Fibroblast of the aortic adventitia (primary cell): ENCODE measurements at regions not wholly inside any gene's neighbourhood (a gene's known extent, or its start where the extent isn't known, plus 50 kb on each side); places are given as distances from the start of the nearest gene placed in this dataset.

ENCODE experiments used
- DNase-seq: peaks from one replicate; pipeline ENCODE4 v3.0.0-alpha.2; 2010; ENCODE audit warnings: low read depth
- H3K4me3 ChIP-seq: 2 replicates; pipeline ENCODE4 v1.5.1; 2011; ENCODE audit warnings: low read depth, mild to moderate bottlenecking, control low read depth, low read length, moderate library complexity
- TF ChIP-seq, protein P1 (sequence below): IDR thresholded peaks from 2 replicates; pipeline ENCODE4 v1.5.1; 2011; ENCODE audit warnings: mild to moderate bottlenecking, low read length, control low read depth, inconsistent platforms; ENCODE audit not compliant: insufficient read depth

DNA sequence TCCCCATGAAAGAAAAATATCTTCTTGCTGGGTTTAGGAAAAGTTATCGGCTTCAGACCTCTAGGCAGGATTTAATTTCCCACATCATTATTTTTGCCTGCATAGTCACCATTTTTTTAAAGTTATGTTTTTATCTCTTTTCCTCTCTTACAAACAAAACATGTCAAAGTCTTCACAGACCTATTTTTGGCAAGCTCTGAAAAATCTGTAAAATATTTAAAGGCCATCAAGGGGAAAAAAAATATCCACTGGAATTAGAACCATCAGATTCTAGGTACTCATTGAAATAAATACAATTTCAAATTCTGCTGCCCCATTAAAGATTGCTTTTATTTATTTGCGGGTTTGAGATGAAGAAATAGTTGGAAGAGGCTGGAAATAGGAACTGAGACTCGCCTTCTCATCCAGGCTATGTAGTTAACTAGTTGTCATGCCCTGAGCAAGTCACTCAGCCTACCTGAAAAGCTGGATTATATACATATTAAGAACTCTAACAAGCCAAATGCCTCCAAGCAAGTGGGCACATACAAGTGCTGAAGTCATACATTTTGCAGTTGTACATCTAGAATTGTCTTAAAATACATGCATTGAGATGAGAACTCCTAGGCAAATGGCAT, 101.7 kb upstream of the SASH1 start:
- TF ChIP-seq, protein P1, sequence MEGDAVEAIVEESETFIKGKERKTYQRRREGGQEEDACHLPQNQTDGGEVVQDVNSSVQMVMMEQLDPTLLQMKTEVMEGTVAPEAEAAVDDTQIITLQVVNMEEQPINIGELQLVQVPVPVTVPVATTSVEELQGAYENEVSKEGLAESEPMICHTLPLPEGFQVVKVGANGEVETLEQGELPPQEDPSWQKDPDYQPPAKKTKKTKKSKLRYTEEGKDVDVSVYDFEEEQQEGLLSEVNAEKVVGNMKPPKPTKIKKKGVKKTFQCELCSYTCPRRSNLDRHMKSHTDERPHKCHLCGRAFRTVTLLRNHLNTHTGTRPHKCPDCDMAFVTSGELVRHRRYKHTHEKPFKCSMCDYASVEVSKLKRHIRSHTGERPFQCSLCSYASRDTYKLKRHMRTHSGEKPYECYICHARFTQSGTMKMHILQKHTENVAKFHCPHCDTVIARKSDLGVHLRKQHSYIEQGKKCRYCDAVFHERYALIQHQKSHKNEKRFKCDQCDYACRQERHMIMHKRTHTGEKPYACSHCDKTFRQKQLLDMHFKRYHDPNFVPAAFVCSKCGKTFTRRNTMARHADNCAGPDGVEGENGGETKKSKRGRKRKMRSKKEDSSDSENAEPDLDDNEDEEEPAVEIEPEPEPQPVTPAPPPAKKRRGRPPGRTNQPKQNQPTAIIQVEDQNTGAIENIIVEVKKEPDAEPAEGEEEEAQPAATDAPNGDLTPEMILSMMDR: no peak
- no peak overlapping the region for H3K4me3 ChIP-seq
- peak; percentile 79 for DNase-seq

DNA sequence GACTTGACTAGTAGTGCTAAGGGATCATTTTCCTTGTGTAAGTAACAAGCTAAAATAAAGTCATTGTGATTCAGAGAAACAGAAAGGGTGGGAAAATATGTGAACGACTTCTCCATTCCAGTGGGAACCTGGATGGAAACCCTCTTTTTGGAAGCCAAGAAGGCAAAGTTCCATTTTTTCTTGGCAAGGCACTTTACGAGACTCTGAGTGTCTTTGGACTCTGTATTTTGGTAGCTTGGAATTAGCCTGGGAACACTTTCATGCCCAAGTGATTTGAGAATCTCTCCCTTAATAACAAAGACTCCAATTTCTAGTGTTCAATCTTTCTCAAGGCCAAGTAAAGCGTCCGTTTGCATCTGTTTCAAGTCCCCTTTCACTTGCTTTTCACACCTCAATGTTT, 100.5 kb upstream of the SASH1 start:
- no peak overlapping the region for H3K4me3 ChIP-seq
- peak; percentile 84 for DNase-seq
- TF ChIP-seq, protein P1: no peak

DNA sequence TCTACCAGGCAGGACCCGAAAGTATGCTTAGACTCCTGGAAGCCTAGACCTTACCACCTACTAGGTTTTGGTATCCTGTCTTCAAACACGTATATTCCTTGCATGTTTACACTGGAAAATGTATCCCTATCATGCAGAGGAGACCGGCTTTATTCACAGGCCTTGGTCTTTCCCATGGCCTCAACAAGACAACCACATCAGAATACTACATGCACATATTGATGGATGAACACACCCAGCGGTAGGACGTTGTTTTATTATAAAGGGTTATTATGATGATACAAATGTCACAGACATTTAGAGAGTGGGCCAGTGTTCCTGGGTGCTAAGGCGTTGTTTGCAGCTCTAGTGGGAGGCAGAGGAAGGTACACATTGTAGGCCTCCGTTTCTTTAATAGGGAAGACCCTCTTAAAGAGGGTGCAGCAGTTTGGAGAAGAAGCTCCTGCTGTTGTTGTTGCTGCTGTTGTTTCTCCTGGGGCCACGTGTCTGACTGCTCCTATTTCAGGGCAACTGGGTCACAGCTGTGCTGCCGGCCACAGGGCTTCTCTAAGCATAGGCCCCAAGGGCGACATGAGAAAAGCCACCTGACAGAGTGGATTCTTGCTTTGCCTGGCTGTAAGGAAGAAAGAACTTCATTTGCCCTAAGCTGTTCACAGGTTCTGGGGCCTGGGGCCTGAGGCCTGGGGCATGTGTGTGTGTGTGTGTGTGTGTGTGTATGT, 98.3 kb upstream of the SASH1 start:
- H3K4me3 ChIP-seq: no peak overlapping the region
- no peak for DNase-seq
- TF ChIP-seq, protein P1: no peak

DNA sequence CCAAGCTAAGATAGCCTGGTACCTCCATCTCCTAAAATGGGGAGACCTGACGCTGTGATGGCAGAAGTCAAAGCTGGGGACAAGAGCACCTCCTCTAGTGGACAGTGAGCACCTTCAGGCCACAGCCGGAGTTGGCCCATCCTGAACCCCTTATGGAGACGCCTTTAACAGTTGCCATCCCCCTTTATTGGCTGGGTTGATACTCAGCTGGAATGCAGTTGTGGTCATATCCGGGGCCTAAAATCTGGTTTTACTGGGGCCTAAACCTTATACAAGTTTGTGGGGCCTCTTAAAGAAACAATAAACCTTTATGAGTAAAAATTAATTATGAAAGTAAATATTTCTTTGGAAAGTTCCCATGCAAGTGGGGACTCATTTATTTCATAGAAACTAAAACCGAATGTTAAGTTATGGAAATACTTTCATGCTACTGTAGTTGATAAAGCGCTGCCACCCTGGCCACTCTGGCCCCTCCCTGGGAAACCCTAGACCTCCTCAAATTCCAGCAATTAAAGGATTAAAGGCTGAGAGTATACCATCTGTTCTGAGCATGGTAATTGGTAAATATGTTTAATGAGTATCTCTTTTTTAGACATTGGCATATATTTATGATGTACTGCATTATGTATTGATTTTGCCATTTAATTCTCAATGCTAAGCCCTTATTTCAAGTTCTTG, 95.1 kb upstream of the SASH1 start:
- DNase-seq: no peak
- no peak overlapping the region for H3K4me3 ChIP-seq
- TF ChIP-seq, protein P1: no peak

DNA sequence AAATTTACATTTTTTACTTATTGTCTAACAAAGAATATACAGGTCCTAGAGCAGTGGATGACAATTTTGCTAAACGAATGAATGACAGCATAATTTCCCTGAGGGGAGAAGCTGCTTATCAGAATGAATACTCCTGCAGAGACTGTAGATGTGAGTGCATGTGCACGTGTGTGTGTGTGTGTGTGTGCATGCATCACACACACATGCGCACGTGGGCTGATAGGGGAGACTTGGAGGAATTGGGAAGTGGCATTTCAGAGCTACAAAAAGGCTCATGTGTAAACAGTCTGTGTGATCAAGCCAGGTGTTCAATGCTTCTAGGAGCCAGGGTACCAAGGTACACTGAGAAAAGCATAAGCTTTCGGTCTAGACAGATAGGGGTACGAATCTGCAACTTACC, 93.5 kb upstream of the SASH1 start:
- no peak overlapping the region for H3K4me3 ChIP-seq
- TF ChIP-seq, protein P1: no peak
- no peak for DNase-seq

DNA sequence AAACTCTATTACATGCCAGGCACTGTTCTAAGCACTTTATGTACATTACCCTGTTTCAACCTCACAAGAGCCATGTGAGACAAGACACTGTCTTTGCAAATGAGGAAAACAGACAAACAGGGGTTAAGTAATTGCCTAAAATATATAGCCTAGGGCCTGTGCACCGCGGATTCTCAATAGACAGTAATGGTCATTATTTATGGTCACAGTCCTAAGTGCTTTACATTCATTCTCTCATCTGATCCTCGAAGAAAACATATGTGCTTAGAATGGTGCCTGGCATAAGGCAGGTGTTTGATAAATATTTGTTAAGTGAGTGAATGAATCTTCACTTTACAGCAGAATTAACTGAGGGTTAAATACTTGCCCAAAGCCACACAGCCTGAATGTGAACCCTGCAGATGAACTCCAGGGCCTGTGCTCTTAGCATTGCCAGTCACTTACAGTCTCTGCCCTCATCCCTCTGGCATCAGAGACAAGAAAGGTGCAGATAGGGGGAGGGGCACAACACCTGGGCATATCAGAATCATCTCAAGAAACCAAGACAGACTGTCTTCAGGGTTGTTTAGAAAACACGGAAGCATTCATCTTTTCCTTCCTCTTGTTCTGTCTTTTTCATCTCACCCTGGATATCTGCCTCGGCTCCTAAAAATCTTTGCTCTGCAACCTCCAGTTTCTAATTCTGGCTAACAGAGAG, 92.8 kb upstream of the SASH1 start:
- H3K4me3 ChIP-seq: no peak overlapping the region
- TF ChIP-seq, protein P1: no peak
- no peak for DNase-seq
